GM12892 (cell line): ENCODE measurements at regions not wholly inside any gene's neighbourhood (a gene's known extent, or its start where the extent isn't known, plus 50 kb on each side); places are given as distances from the start of the nearest gene placed in this dataset.

Experiments
- POLR2A ChIP-seq: IDR thresholded peaks from 2 replicates; pipeline ENCODE4 v1.6.1; 2011; ENCODE audit warnings: low read depth, low read length, control low read depth
- POLR2AphosphoS5 ChIP-seq: IDR thresholded peaks from 2 replicates; pipeline ENCODE4 v1.6.1; 2011; ENCODE audit warnings: low read depth, low read length, control low read depth
- TAF1 ChIP-seq: IDR thresholded peaks from 2 replicates; pipeline ENCODE4 v1.6.1; 2011; ENCODE audit warnings: low read depth, mild to moderate bottlenecking, control low read depth, low read length, borderline replicate concordance

DNA sequence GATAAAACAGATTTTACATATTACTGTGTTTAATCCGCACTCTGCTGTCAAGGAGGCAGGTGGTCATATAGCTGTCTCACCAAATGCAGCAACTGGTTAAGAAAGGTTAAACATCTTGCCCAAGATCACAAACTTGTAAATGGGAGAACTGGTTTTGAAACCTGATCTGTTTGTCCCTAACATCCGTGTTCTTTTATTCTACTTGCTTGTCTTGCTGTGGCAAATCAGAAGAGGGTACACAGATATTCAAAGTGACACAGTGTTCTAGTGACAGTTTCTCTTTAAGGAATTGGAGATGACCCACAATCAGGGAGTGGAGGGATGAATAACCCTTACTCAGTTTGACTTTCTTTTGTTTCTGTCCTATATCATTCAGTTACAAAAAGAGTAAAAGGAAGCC is 83.0 kb upstream of the SGK1 start:
- no peak for TF ChIP-seq POLR2AphosphoS5
- no peak for TF ChIP-seq POLR2A
- TF ChIP-seq TAF1 = no peak
